ENCODE measurements at regions not wholly inside any gene's neighbourhood (a gene's known extent, or its start where the extent isn't known, plus 50 kb on each side); places are given as distances from the start of the nearest gene placed in this dataset.

DNA sequence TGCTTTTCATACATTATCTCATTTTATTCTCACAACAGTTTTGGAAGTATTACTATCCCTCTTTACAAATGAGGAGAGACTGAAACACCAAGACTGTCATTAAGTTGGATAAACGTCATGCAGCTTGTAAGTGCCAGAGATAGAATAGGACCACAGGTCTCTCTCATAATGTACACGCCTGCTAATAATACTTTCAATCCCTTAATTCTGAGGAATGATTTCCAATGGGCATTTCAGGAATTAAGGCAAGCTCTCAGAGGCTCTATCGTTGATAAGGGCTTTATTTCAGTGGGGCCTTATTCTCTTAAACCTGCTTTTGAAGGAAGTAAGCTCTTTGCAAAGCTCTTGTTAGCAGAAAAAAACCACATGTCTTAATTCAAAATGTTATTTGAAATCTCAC, 229.1 kb downstream of the NFKBIZ start:
- TF ChIP-seq TCF4 (CRISPR knock-in tag; IDR thresholded peaks at IDR 0.05; ENCODE audit: borderline replicate concordance) (no peak), ZNF70 (CRISPR knock-in tag; IDR thresholded peaks at IDR 0.05) (no peak), BACH2 (CRISPR knock-in tag; IDR thresholded peaks at IDR 0.05; ENCODE audit: borderline replicate concordance) (no peak), ESRRG (CRISPR knock-in tag; IDR thresholded peaks at IDR 0.05) (no peak), ISL1 (CRISPR knock-in tag; IDR thresholded peaks at IDR 0.05) (no peak), TOX (CRISPR knock-in tag; IDR thresholded peaks at IDR 0.05; ENCODE audit: borderline replicate concordance) (no peak), ZFP3 (CRISPR knock-in tag; IDR thresholded peaks at IDR 0.05) (no peak), ZC3H10 (CRISPR knock-in tag; IDR thresholded peaks at IDR 0.05) (no peak)
- TF ChIP-seq, protein P1, sequence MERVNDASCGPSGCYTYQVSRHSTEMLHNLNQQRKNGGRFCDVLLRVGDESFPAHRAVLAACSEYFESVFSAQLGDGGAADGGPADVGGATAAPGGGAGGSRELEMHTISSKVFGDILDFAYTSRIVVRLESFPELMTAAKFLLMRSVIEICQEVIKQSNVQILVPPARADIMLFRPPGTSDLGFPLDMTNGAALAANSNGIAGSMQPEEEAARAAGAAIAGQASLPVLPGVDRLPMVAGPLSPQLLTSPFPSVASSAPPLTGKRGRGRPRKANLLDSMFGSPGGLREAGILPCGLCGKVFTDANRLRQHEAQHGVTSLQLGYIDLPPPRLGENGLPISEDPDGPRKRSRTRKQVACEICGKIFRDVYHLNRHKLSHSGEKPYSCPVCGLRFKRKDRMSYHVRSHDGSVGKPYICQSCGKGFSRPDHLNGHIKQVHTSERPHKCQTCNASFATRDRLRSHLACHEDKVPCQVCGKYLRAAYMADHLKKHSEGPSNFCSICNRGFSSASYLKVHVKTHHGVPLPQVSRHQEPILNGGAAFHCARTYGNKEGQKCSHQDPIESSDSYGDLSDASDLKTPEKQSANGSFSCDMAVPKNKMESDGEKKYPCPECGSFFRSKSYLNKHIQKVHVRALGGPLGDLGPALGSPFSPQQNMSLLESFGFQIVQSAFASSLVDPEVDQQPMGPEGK (CRISPR knock-in tag; IDR thresholded peaks at IDR 0.05; ENCODE audit: borderline replicate concordance), result no peak
- ATAC-seq, result no peak

DNA sequence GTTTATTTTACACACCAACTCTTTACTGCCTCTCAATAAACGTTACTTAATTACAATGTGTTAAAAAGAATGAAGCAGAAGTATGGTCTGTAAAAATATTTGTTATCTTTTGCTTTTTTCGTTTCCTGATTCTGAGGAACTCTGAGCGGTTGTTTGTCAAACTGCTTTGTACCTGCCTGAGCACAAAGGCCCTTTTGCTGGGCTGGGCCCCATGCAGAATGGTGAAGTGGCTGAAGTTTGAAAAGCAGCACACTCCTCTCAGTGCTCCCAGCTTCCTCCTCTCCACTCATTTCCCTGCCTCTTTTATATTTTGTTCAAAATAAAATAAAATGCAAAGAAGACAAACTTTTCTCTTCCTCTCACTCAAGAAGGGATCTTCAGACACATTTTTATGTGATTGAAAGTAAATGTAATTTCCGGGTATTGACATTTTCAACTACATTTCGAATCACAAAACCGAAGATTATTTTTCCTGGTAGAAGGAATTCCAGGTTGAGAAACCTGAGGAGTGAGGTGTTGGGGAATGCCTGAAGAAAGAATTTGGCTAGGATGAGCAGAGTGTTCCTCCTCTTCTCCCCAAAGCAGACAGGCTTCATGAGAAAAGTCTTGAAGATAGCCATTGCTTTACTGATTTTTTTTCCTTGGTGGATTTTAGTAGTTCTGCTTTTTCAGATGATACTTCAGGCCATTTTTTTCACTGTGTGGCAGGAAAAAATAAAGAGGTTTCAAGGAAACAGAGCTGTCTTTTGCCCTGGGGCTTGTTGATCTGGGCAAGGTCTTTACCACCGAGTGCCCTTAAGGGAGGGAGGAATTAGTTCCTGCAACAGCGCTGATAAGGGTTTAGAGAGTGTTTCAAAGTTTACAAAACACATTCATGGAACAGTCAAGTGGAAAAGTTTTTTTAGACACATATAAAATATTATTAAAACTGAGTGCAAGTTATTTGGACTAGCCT, 229.8 kb downstream of the NFKBIZ start:
- no peak for ATAC-seq
- no peak for TF ChIP-seq GLIS3 (CRISPR knock-in tag; IDR thresholded peaks at IDR 0.05)
- no peak for TF ChIP-seq POU6F1 (CRISPR knock-in tag; IDR thresholded peaks at IDR 0.05; ENCODE audit: borderline replicate concordance, low read depth)

GRCh38 chr3:102079809-102080197, 230.5 kb downstream of the NFKBIZ start:
- no peak for ATAC-seq
- TF ChIP-seq ZFP3 (CRISPR knock-in tag; IDR thresholded peaks at IDR 0.05) (no peak), ZNF8 (CRISPR knock-in tag; IDR thresholded peaks at IDR 0.05) (no peak), TCF4 (CRISPR knock-in tag; IDR thresholded peaks at IDR 0.05; ENCODE audit: borderline replicate concordance) (no peak), GLIS3 (CRISPR knock-in tag; IDR thresholded peaks at IDR 0.05) (no peak), RARB (CRISPR knock-in tag; IDR thresholded peaks at IDR 0.05) (no peak), PPARA (CRISPR knock-in tag; IDR thresholded peaks at IDR 0.05; ENCODE audit: borderline replicate concordance) (no peak), ZNF565 (CRISPR knock-in tag; conservative IDR thresholded peaks at IDR 0.05; ENCODE audit: low read depth) (no peak), ESRRG (CRISPR knock-in tag; IDR thresholded peaks at IDR 0.05) (no peak), ZC3H10 (CRISPR knock-in tag; IDR thresholded peaks at IDR 0.05) (no peak), ZNF70 (CRISPR knock-in tag; IDR thresholded peaks at IDR 0.05) (no peak), SNAI2 (CRISPR knock-in tag; IDR thresholded peaks at IDR 0.05) (no peak), ARNTL (CRISPR knock-in tag; IDR thresholded peaks at IDR 0.05; ENCODE audit: borderline replicate concordance, low read depth) (no peak), ZFP30 (CRISPR knock-in tag; IDR thresholded peaks at IDR 0.05) (no peak), CSRNP3 (CRISPR knock-in tag; IDR thresholded peaks at IDR 0.05) (no peak), POU6F1 (CRISPR knock-in tag; IDR thresholded peaks at IDR 0.05; ENCODE audit: borderline replicate concordance, low read depth) (no peak)
- TF ChIP-seq, protein P1 (CRISPR knock-in tag; IDR thresholded peaks at IDR 0.05; ENCODE audit: borderline replicate concordance), result no peak
- TF ChIP-seq, protein P2, sequence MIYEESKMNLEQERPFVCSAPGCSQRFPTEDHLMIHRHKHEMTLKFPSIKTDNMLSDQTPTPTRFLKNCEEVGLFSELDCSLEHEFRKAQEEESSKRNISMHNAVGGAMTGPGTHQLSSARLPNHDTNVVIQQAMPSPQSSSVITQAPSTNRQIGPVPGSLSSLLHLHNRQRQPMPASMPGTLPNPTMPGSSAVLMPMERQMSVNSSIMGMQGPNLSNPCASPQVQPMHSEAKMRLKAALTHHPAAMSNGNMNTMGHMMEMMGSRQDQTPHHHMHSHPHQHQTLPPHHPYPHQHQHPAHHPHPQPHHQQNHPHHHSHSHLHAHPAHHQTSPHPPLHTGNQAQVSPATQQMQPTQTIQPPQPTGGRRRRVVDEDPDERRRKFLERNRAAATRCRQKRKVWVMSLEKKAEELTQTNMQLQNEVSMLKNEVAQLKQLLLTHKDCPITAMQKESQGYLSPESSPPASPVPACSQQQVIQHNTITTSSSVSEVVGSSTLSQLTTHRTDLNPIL (CRISPR knock-in tag; IDR thresholded peaks at IDR 0.05; ENCODE audit: low read depth), result no peak
